CD4-positive, alpha-beta T cell (primary cell): ENCODE measurements at regions not wholly inside any gene's neighbourhood (a gene's known extent, or its start where the extent isn't known, plus 50 kb on each side); places are given as distances from the start of the nearest gene placed in this dataset.

Experiments
- ATAC-seq: fragments of 200-7000 bp; cut with Tn5 transposase; one replicate; pipeline ENCODE4 v1.10.0; 2022; ENCODE audit warnings: mild to moderate bottlenecking; ENCODE audit not compliant: poor library complexity
- CTCF ChIA-PET: fragments of 350-600 bp; sonication (Branson Sonifier 250); formaldehyde crosslinking; loops from one replicate; lab custom pipeline; 2021; ENCODE audit warnings: antibody characterized with exemption, inconsistent platforms; lab: Charles Lee
- POLR2A ChIA-PET: fragments of 350-600 bp; sonication (Branson Sonifier 250); formaldehyde crosslinking; loops from one replicate; lab custom pipeline; 2021; ENCODE audit warnings: antibody characterized with exemption, inconsistent platforms; lab: Charles Lee
- DNase-seq, 14 experiments: peaks; one replicate each; pipeline ENCODE4 v3.0.0-alpha.2; 2013 to 2020; ENCODE audit warnings: mixed read lengths in 2 of 14
- H3K27ac ChIP-seq, 2 donors: one replicate each; pipeline versions ENCODE4 v1.5.1 to v1.7.0; 2013; ENCODE audit warnings: low read length in 2 of 2, low read depth in 1 of 2, mild to moderate bottlenecking in 1 of 2
- H3K27me3 ChIP-seq, 2 experiments: 1 replicate in 1 of 2; 2 replicates in 1 of 2; pipeline versions ENCODE4 v1.6.1 to v1.7.0; 2013; ENCODE audit warnings: low read length in 2 of 2, control low read depth in 1 of 2, mild to moderate bottlenecking in 1 of 2, moderate library complexity in 1 of 2; ENCODE audit not compliant: insufficient read depth in 2 of 2, control insufficient read depth in 1 of 2
- H3K36me3 ChIP-seq: one replicate; pipeline ENCODE4 v1.6.1; 2013; ENCODE audit warnings: low read length, control low read depth; ENCODE audit not compliant: insufficient read depth
- H3K4me1 ChIP-seq: one replicate; pipeline ENCODE4 v1.6.1; 2013; ENCODE audit warnings: low read length, control low read depth; ENCODE audit not compliant: insufficient read depth
- H3K4me3 ChIP-seq: one replicate; pipeline ENCODE4 v1.5.1; 2013; ENCODE audit warnings: mild to moderate bottlenecking, low read length, moderate library complexity
- H3K9me3 ChIP-seq, 2 experiments: 1 replicate in 1 of 2; 2 replicates in 1 of 2; pipeline versions ENCODE4 v1.6.1 to v1.7.0; 2013; ENCODE audit warnings: low read length in 2 of 2, mild to moderate bottlenecking in 2 of 2, control low read depth in 1 of 2, moderate library complexity in 1 of 2; ENCODE audit not compliant: control insufficient read depth in 1 of 2, insufficient read depth in 1 of 2
- H3K27ac Mint-ChIP-seq: one replicate; pipeline ENCODE4 v1.8.0; 2020; ENCODE audit warnings: mixed read lengths
- H3K27me3 Mint-ChIP-seq: one replicate; pipeline ENCODE4 v1.8.0; 2021; ENCODE audit warnings: mixed read lengths
- H3K36me3 Mint-ChIP-seq: one replicate; pipeline ENCODE4 v1.8.0; 2021; ENCODE audit warnings: low read depth, mixed read lengths
- H3K4me1 Mint-ChIP-seq: one replicate; pipeline ENCODE4 v1.8.0; 2021; ENCODE audit warnings: low read depth, mixed read lengths
- H3K4me3 Mint-ChIP-seq: one replicate; pipeline ENCODE4 v1.8.0; 2020; ENCODE audit warnings: mild to moderate bottlenecking, mixed read lengths
- H3K9me3 Mint-ChIP-seq: one replicate; pipeline ENCODE4 v1.8.0; 2020; ENCODE audit warnings: mixed read lengths
- CTCF ChIP-seq: fragments of 200-600 bp; IDR thresholded peaks from one replicate; pipeline ENCODE4 v1.8.0; 2022; ENCODE audit warnings: antibody characterized with exemption, mild to moderate bottlenecking
- intact Hi-C, 2 experiments: fragments of 100-400 bp; cut with DNase I in 1 of 2; cut with micrococcal nuclease in 1 of 2; formaldehyde crosslinking; loops; one replicate each; pipeline versions ENCODE4 v1.15.1 to v1.9.0; 2023 to 2025; cut with DNase I, micrococcal nuclease

- ChIA-PET CTCF (no interaction called here), POLR2A (no interaction called here)
- no peaks in the 10 kb centered on the region for H3K4me1 Mint-ChIP-seq
- H3K9me3 Mint-ChIP-seq, result no peaks in the 10 kb centered on the region
- H3K27me3 Mint-ChIP-seq, result no peaks in the 10 kb centered on the region
- ATAC-seq, result no peak
- no peak overlapping the region for H3K4me3 ChIP-seq
- no peak for DNase-seq
- no peak for TF ChIP-seq CTCF
- H3K36me3 Mint-ChIP-seq, result no peaks in the 10 kb centered on the region
- H3K36me3 ChIP-seq, result no peaks in the 10 kb centered on the region
- H3K4me3 Mint-ChIP-seq, result no peak overlapping the region
- no peak overlapping the region for H3K27ac Mint-ChIP-seq
- intact Hi-C loops, result no loop called here
- no peaks in the 10 kb centered on the region for H3K9me3 ChIP-seq
- no peaks in the 10 kb centered on the region for H3K4me1 ChIP-seq
- H3K27ac ChIP-seq, result no peak overlapping the region
- no peaks in the 10 kb centered on the region for H3K27me3 ChIP-seq
These were observed 423.1 kb downstream of the FIGN start for GRCh38 chr2:163312713-163313112.

GRCh38 chr2:163306647-163307046 is 429.2 kb downstream of the FIGN start:
- no peak overlapping the region for H3K4me3 Mint-ChIP-seq
- no peaks in the 10 kb centered on the region for H3K36me3 Mint-ChIP-seq
- peaks cover 7% of the 10 kb centered on the region for H3K9me3 Mint-ChIP-seq
- DNase-seq, result no peak
- intact Hi-C loops, result no loop called here
- POLR2A ChIA-PET, result no interaction called here
- ATAC-seq, result no peak
- H3K27ac Mint-ChIP-seq, result no peak overlapping the region
- no peak overlapping the region for H3K27ac ChIP-seq
- TF ChIP-seq CTCF, result no peak
- H3K27me3 Mint-ChIP-seq, result no peaks in the 10 kb centered on the region
- no peaks in the 10 kb centered on the region for H3K27me3 ChIP-seq
- peaks cover 0 to 6% of the 10 kb centered on the region in 2 experiments for H3K9me3 ChIP-seq
- H3K4me1 Mint-ChIP-seq, result no peaks in the 10 kb centered on the region
- H3K4me3 ChIP-seq, result no peak overlapping the region
- CTCF ChIA-PET, result no interaction called here
- no peaks in the 10 kb centered on the region for H3K36me3 ChIP-seq
- no peaks in the 10 kb centered on the region for H3K4me1 ChIP-seq

GRCh38 chr2:163302141-163302540 is 433.7 kb downstream of the FIGN start:
- no peaks in the 10 kb centered on the region for H3K27me3 Mint-ChIP-seq
- CTCF ChIA-PET, result no interaction called here
- Histone ChIP-seq H3K27ac (no peak overlapping the region), H3K4me3 (no peak overlapping the region), H3K4me1 (no peaks in the 10 kb centered on the region), H3K27me3 (no peaks in the 10 kb centered on the region), H3K9me3 (peaks cover 0 to 6% of the 10 kb centered on the region in 2 experiments), H3K36me3 (no peaks in the 10 kb centered on the region)
- H3K9me3 Mint-ChIP-seq, result peaks cover 10% of the 10 kb centered on the region
- no peak for TF ChIP-seq CTCF
- intact Hi-C loops, result no loop called here
- ATAC-seq (no peak), DNase-seq (no peak)
- POLR2A ChIA-PET, result no interaction called here
- no peak overlapping the region for H3K4me3 Mint-ChIP-seq
- no peaks in the 10 kb centered on the region for H3K4me1 Mint-ChIP-seq
- no peak overlapping the region for H3K27ac Mint-ChIP-seq
- H3K36me3 Mint-ChIP-seq, result no peaks in the 10 kb centered on the region
